Adipocyte (in vitro differentiated cells): ENCODE measurements at regions not wholly inside any gene's neighbourhood (a gene's known extent, or its start where the extent isn't known, plus 50 kb on each side); places are given as distances from the start of the nearest gene placed in this dataset.

Experiments used
- DNase-seq: peaks from one replicate; pipeline ENCODE4 v3.0.0-alpha.2; 2015; ENCODE audit warnings: low read depth
- H3K27me3 ChIP-seq: replicated peaks from 2 replicates; pipeline ENCODE4 v1.7.0; 2013; ENCODE audit warnings: mild to moderate bottlenecking, low read length, moderate library complexity; ENCODE audit not compliant: control insufficient read depth, insufficient read depth
- H3K36me3 ChIP-seq: 2 replicates; pipeline ENCODE4 v1.7.0; 2013; ENCODE audit warnings: low read length, mild to moderate bottlenecking, moderate library complexity; ENCODE audit not compliant: control insufficient read depth, insufficient read depth, severe bottlenecking
- H3K4me1 ChIP-seq: 2 replicates; pipeline ENCODE4 v1.7.0; 2013; ENCODE audit warnings: mild to moderate bottlenecking, low read length, moderate library complexity; ENCODE audit not compliant: control insufficient read depth, insufficient read depth
- H3K4me3 ChIP-seq: 2 replicates; pipeline ENCODE4 v1.7.0; 2013; ENCODE audit warnings: mild to moderate bottlenecking, low read length, moderate library complexity
- H3K9ac ChIP-seq: 2 replicates; pipeline ENCODE4 v1.7.0; 2013; ENCODE audit warnings: mild to moderate bottlenecking, low read length, moderate library complexity
- H3K9me3 ChIP-seq: 2 replicates; pipeline ENCODE4 v1.7.0; 2013; ENCODE audit warnings: mild to moderate bottlenecking, low read length, moderate library complexity; ENCODE audit not compliant: control insufficient read depth

- DNase-seq = no peak
- peaks cover 1% of the 10 kb centered on the region for H3K27me3 ChIP-seq
- H3K4me1 ChIP-seq = no peaks in the 10 kb centered on the region
- no peak overlapping the region for H3K4me3 ChIP-seq
- H3K9me3 ChIP-seq = no peaks in the 10 kb centered on the region
- no peaks in the 10 kb centered on the region for H3K36me3 ChIP-seq
- H3K9ac ChIP-seq = no peak overlapping the region
These were observed 128.9 kb upstream of the LEF1 start for GRCh38 chr4:108297605-108298004.

GRCh38 chr4:108292229-108292628, 123.5 kb upstream of the LEF1 start:
- no peaks in the 10 kb centered on the region for H3K9me3 ChIP-seq
- H3K9ac ChIP-seq = no peak overlapping the region
- H3K4me1 ChIP-seq = no peaks in the 10 kb centered on the region
- peaks cover 4% of the 10 kb centered on the region for H3K27me3 ChIP-seq
- no peak overlapping the region for H3K4me3 ChIP-seq
- no peak for DNase-seq
- H3K36me3 ChIP-seq = no peaks in the 10 kb centered on the region

GRCh38 chr4:108291137-108291536, 122.4 kb upstream of the LEF1 start:
- no peaks in the 10 kb centered on the region for H3K4me1 ChIP-seq
- no peaks in the 10 kb centered on the region for H3K36me3 ChIP-seq
- no peak for DNase-seq
- H3K9ac ChIP-seq = no peak overlapping the region
- H3K4me3 ChIP-seq = no peak overlapping the region
- H3K9me3 ChIP-seq = no peaks in the 10 kb centered on the region
- H3K27me3 ChIP-seq = peaks cover 8% of the 10 kb centered on the region

GRCh38 chr4:108287834-108288413, 119.2 kb upstream of the LEF1 start:
- H3K27me3 ChIP-seq = peaks cover 13% of the 10 kb centered on the region
- H3K9ac ChIP-seq = no peak overlapping the region
- DNase-seq = no peak

GRCh38 chr4:108280072-108280471, 111.3 kb upstream of the LEF1 start:
- no peak overlapping the region for H3K9ac ChIP-seq
- H3K4me1 ChIP-seq = no peaks in the 10 kb centered on the region
- DNase-seq = no peak
- no peaks in the 10 kb centered on the region for H3K9me3 ChIP-seq
- H3K36me3 ChIP-seq = no peaks in the 10 kb centered on the region
- no peaks in the 10 kb centered on the region for H3K27me3 ChIP-seq
- H3K4me3 ChIP-seq = no peak overlapping the region

More at GRCh38 chr4:108287834-108288413, 119.2 kb upstream of the LEF1 start:
- no peaks in the 10 kb centered on the region for H3K9me3 ChIP-seq
- H3K4me1 ChIP-seq = no peaks in the 10 kb centered on the region
- H3K36me3 ChIP-seq = no peaks in the 10 kb centered on the region
- H3K4me3 ChIP-seq = no peak overlapping the region

- no peak for DNase-seq
- H3K9me3 ChIP-seq = no peaks in the 10 kb centered on the region
- H3K36me3 ChIP-seq = no peaks in the 10 kb centered on the region
- H3K9ac ChIP-seq = no peak overlapping the region
- no peak overlapping the region for H3K4me3 ChIP-seq
- H3K27me3 ChIP-seq = no peaks in the 10 kb centered on the region
- H3K4me1 ChIP-seq = no peaks in the 10 kb centered on the region
These were observed 108.0 kb upstream of the LEF1 start for GRCh38 chr4:108276690-108277089.

GRCh38 chr4:108272986-108273385, 104.3 kb upstream of the LEF1 start:
- H3K9ac ChIP-seq = no peak overlapping the region
- H3K4me1 ChIP-seq = no peaks in the 10 kb centered on the region
- H3K9me3 ChIP-seq = no peaks in the 10 kb centered on the region
- H3K4me3 ChIP-seq = no peak overlapping the region
- no peaks in the 10 kb centered on the region for H3K36me3 ChIP-seq
- H3K27me3 ChIP-seq = no peaks in the 10 kb centered on the region
- no peak for DNase-seq

GRCh38 chr4:108272561-108272960, 103.8 kb upstream of the LEF1 start:
- H3K9me3 ChIP-seq = no peaks in the 10 kb centered on the region

GRCh38 chr4:108272046-108272445, 103.3 kb upstream of the LEF1 start:
- no peak overlapping the region for H3K4me3 ChIP-seq
- no peak overlapping the region for H3K9ac ChIP-seq
- peak; percentile 9 for DNase-seq
- no peaks in the 10 kb centered on the region for H3K9me3 ChIP-seq
- H3K27me3 ChIP-seq = no peaks in the 10 kb centered on the region
- no peaks in the 10 kb centered on the region for H3K36me3 ChIP-seq
- H3K4me1 ChIP-seq = no peaks in the 10 kb centered on the region

More at GRCh38 chr4:108272561-108272960, 103.8 kb upstream of the LEF1 start:
- no peak overlapping the region for H3K4me3 ChIP-seq
- H3K9ac ChIP-seq = no peak overlapping the region
- H3K27me3 ChIP-seq = no peaks in the 10 kb centered on the region
- H3K4me1 ChIP-seq = no peaks in the 10 kb centered on the region
- peak; percentile 3 for DNase-seq
- H3K36me3 ChIP-seq = no peaks in the 10 kb centered on the region

- H3K4me3 ChIP-seq = no peak overlapping the region
- H3K9ac ChIP-seq = no peak overlapping the region
- no peaks in the 10 kb centered on the region for H3K9me3 ChIP-seq
- H3K27me3 ChIP-seq = no peaks in the 10 kb centered on the region
- H3K4me1 ChIP-seq = no peaks in the 10 kb centered on the region
- H3K36me3 ChIP-seq = no peaks in the 10 kb centered on the region
- DNase-seq = peak; percentile 24
These were observed 102.0 kb upstream of the LEF1 start for GRCh38 chr4:108270466-108271450.

GRCh38 chr4:108264693-108265092, 96.0 kb upstream of the LEF1 start:
- Histone ChIP-seq H3K9me3 (no peaks in the 10 kb centered on the region), H3K36me3 (no peaks in the 10 kb centered on the region), H3K4me1 (no peaks in the 10 kb centered on the region), H3K4me3 (no peak overlapping the region), H3K9ac (no peak overlapping the region), H3K27me3 (peaks cover 12% of the 10 kb centered on the region)
- no peak for DNase-seq
